Astrocyte of the spinal cord (primary cell): ENCODE measurements at regions not wholly inside any gene's neighbourhood (a gene's known extent, or its start where the extent isn't known, plus 50 kb on each side); places are given as distances from the start of the nearest gene placed in this dataset.

Experiments
- DNase-seq: peaks from one replicate; pipeline ENCODE4 v3.0.0; 2011; ENCODE audit warnings: low read depth, low spot score
- H3K4me3 ChIP-seq: 2 replicates; pipeline ENCODE4 v1.5.1; 2011; ENCODE audit warnings: low read depth, mild to moderate bottlenecking, low read length, moderate library complexity
- CTCF ChIP-seq: IDR thresholded peaks from 2 replicates; pipeline ENCODE4 v1.5.1; 2012; ENCODE audit warnings: low read depth, mild to moderate bottlenecking, low read length, inconsistent platforms
- in situ Hi-C: cut with HindIII; loops from 2 replicates; pipeline ENCODE4 v1.10.0; 2017; ENCODE audit warnings: low sequenced_read_pairs

DNA sequence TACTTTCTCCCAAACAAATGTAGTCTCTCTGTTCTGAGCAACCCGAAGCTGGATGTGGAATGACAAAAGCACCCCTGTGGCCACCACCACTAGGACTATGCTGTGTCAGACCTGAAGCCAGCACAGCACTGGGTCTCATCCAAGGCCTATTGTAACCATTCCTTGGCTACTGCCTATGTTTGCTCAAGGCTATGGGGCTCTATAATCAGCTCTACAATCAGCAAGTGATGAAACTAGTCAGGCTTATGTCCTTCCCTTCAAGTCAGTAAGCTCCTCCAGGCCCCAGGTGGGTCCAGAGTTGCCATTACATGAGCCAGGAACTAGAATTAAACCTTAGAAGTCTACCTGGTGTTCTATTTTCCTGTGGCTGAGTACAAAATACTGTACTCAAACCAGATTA is 370.2 kb downstream of the TBX15 start:
- H3K4me3 ChIP-seq, result no peak overlapping the region
- TF ChIP-seq CTCF, result no peak
- in situ Hi-C loops, result no loop called here
- no peak for DNase-seq

- DNase-seq, result no peak
Measured at GRCh38 chr1:118615066-118615465, 373.1 kb downstream of the TBX15 start.

DNA sequence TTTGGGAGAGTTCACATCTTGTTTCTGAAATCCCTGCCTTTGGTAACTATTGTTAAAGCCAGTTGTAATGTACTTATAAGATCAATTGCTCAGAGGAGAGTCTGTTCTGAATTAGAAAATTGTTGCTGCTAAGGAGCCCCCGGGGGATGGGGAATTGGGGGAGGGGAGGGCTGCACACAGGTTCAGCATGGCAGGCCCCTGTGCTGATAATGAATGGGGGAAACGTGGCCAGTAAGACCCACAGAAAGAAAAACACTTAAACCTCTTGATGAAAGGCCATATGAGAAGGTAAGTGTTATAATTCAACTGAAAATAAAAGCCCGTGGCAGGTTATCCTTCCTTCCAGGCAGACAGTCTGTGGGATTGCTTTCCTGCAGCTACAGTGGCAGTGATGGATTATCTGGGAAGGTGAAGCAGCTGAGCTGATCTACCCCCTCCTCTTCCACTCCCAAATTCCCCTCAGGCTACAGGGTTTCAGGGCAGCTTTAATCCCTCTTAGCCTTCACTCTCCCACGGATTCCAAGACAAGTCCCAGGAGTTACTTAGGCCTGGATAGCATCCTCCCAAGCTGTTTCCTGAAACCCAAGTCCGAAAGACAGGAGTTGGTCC is 398.8 kb downstream of the TBX15 start:
- in situ Hi-C loops, result no loop called here
- no peak overlapping the region for H3K4me3 ChIP-seq
- TF ChIP-seq CTCF, result no peak

More at GRCh38 chr1:118615066-118615465, 373.1 kb downstream of the TBX15 start:
- no peak overlapping the region for H3K4me3 ChIP-seq
- in situ Hi-C loops, result no loop called here
- TF ChIP-seq CTCF, result no peak

DNA sequence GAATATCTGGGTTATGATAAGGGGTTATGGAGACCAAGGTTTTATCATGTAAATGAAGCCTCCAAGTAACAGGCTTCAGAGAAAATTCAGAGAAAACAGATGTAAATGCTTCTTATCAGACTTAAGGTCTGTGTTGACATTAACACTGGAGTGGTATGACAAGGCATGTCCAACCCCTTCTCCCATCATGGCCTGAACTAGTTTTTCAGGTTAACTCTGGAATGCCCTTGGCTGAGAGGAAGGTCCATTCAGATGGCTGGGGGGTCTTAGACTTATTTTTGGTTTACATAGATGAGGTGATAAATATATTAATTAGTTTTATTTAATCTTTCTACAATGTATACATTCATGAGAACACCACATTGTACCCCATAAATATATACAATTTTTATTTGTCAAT is 399.6 kb downstream of the TBX15 start:
- TF ChIP-seq CTCF, result no peak
- in situ Hi-C loops, result no loop called here
- H3K4me3 ChIP-seq, result no peak overlapping the region
- DNase-seq, result no peak

More for the DNA sequence above, 398.8 kb downstream of the TBX15 start:
- DNase-seq, result no peak

GRCh38 chr1:118578276-118578675 is 393.2 kb upstream of the SPAG17 start:
- in situ Hi-C loops, result no loop called here
- H3K4me3 ChIP-seq, result no peak overlapping the region
- TF ChIP-seq CTCF, result no peak
- no peak for DNase-seq

- in situ Hi-C loops, result no loop called here
- TF ChIP-seq CTCF, result no peak
- no peak for DNase-seq
Measured at GRCh38 chr1:118575060-118575459, 390.0 kb upstream of the SPAG17 start.

More at GRCh38 chr1:118575060-118575459, 390.0 kb upstream of the SPAG17 start:
- no peak overlapping the region for H3K4me3 ChIP-seq
